SK-N-SH treated with all-trans-retinoic acid at 6 μM for 48 hours (cell line): ENCODE measurements at regions not wholly inside any gene's neighbourhood (a gene's known extent, or its start where the extent isn't known, plus 50 kb on each side); places are given as distances from the start of the nearest gene placed in this dataset.

ENCODE experiments used
- ATAC-seq: fragments of 200-7000 bp; cut with Tn5 transposase; 3 replicates; pipeline ENCODE4 v1.9.1; 2020; ENCODE audit warnings: mild to moderate bottlenecking, moderate library complexity
- ARNTL ChIP-seq: fragments of 450-650 bp; formaldehyde crosslinking; IDR thresholded peaks from 2 replicates; pipeline ENCODE4 v1.5.0; 2020; ENCODE audit warnings: low read depth, mild to moderate bottlenecking, moderate library complexity, borderline replicate concordance
- BACH2 ChIP-seq: fragments of 250-450 bp; sonication (Bioruptor Pico); IDR thresholded peaks from 2 replicates; pipeline ENCODE4 v1.9.0; 2021; ENCODE audit warnings: mild to moderate bottlenecking, borderline replicate concordance
- CREB5 ChIP-seq: fragments of 250-450 bp; sonication (Bioruptor Pico); IDR thresholded peaks from 2 replicates; pipeline ENCODE4 v1.5.1; 2020; ENCODE audit warnings: low read depth, mild to moderate bottlenecking, moderate library complexity
- CSDC2 ChIP-seq: fragments of 250-450 bp; sonication (Bioruptor Pico); IDR thresholded peaks from 2 replicates; pipeline ENCODE4 v1.5.0; 2020; ENCODE audit warnings: mild to moderate bottlenecking, moderate library complexity
- CSRNP3 ChIP-seq: fragments of 250-450 bp; sonication (Bioruptor Pico); IDR thresholded peaks from 2 replicates; pipeline ENCODE4 v1.5.1; 2021; ENCODE audit warnings: mild to moderate bottlenecking, moderate library complexity
- ESRRG ChIP-seq: fragments of 250-450 bp; sonication (Bioruptor Pico); IDR thresholded peaks from 2 replicates; pipeline ENCODE4 v1.6.1; 2021; ENCODE audit warnings: mild to moderate bottlenecking
- GLIS3 ChIP-seq: fragments of 250-450 bp; sonication (Bioruptor Pico); IDR thresholded peaks from 2 replicates; pipeline ENCODE4 v1.5.0; 2020; ENCODE audit warnings: mild to moderate bottlenecking, moderate library complexity
- ISL1 ChIP-seq: fragments of 250-450 bp; sonication (Bioruptor Pico); IDR thresholded peaks from 2 replicates; pipeline ENCODE4 v2.1.2; 2022; ENCODE audit warnings: mild to moderate bottlenecking, moderate library complexity
- OSR1 ChIP-seq: fragments of 250-450 bp; sonication (Bioruptor Pico); IDR thresholded peaks from 2 replicates; pipeline ENCODE4 v1.8.0; 2022; ENCODE audit warnings: moderate library complexity, mild to moderate bottlenecking, inconsistent platforms
- POU6F1 ChIP-seq: fragments of 250-450 bp; sonication (Bioruptor Pico); IDR thresholded peaks from 2 replicates; pipeline ENCODE4 v1.8.0; 2021; ENCODE audit warnings: low read depth, mild to moderate bottlenecking, moderate library complexity, borderline replicate concordance
- PPARA ChIP-seq: fragments of 250-450 bp; sonication (Bioruptor Pico); IDR thresholded peaks from 2 replicates; pipeline ENCODE4 v1.5.0; 2020; ENCODE audit warnings: mild to moderate bottlenecking, borderline replicate concordance
- RARB ChIP-seq: fragments of 250-450 bp; sonication (Bioruptor Pico); IDR thresholded peaks from 2 replicates; pipeline ENCODE4 v1.8.0; 2021; ENCODE audit warnings: mild to moderate bottlenecking, moderate library complexity
- SNAI2 ChIP-seq: fragments of 250-450 bp; sonication (Bioruptor Pico); IDR thresholded peaks from 2 replicates; pipeline ENCODE4 v1.5.0; 2020; ENCODE audit warnings: mild to moderate bottlenecking, moderate library complexity
- TOX ChIP-seq: fragments of 250-450 bp; sonication (Bioruptor Pico); IDR thresholded peaks from 2 replicates; pipeline ENCODE4 v1.8.0; 2021; ENCODE audit warnings: mild to moderate bottlenecking, moderate library complexity, borderline replicate concordance
- TSHZ2 ChIP-seq: fragments of 250-450 bp; sonication (Bioruptor Pico); IDR thresholded peaks from 2 replicates; pipeline ENCODE4 v1.5.0; 2020; ENCODE audit warnings: mild to moderate bottlenecking, moderate library complexity
- ZC3H10 ChIP-seq: fragments of 250-450 bp; sonication (Bioruptor Pico); IDR thresholded peaks from 2 replicates; pipeline ENCODE4 v1.5.1; 2021; ENCODE audit warnings: mild to moderate bottlenecking, moderate library complexity
- ZFP3 ChIP-seq: fragments of 250-450 bp; sonication (Bioruptor Pico); IDR thresholded peaks from 2 replicates; pipeline ENCODE4 v1.5.0; 2020; ENCODE audit warnings: mild to moderate bottlenecking, moderate library complexity
- ZFP30 ChIP-seq: fragments of 450-650 bp; formaldehyde crosslinking; IDR thresholded peaks from 2 replicates; pipeline ENCODE4 v1.5.0; 2022; ENCODE audit warnings: mild to moderate bottlenecking, moderate library complexity
- ZNF565 ChIP-seq: fragments of 450-650 bp; formaldehyde crosslinking; conservative IDR thresholded peaks from 2 replicates; pipeline ENCODE4 v1.5.0; 2020; ENCODE audit warnings: low read depth, mild to moderate bottlenecking, moderate library complexity
- ZNF70 ChIP-seq: fragments of 450-650 bp; formaldehyde crosslinking; IDR thresholded peaks from 2 replicates; pipeline ENCODE4 v1.5.0; 2020; ENCODE audit warnings: mild to moderate bottlenecking, moderate library complexity
- ZNF8 ChIP-seq: fragments of 450-650 bp; formaldehyde crosslinking; IDR thresholded peaks from 2 replicates; pipeline ENCODE4 v1.5.0; 2020; ENCODE audit warnings: mild to moderate bottlenecking, moderate library complexity

- TF ChIP-seq POU6F1 (CRISPR knock-in tag) (no peak), ARNTL (CRISPR knock-in tag) (no peak), ZNF70 (CRISPR knock-in tag) (no peak), ZNF565 (CRISPR knock-in tag) (no peak)
These were observed 488.0 kb downstream of the CBLN2 start (continued) for GRCh38 chr18:72056171-72056570.

GRCh38 chr18:72041313-72042032 is 502.7 kb downstream of the CBLN2 start:
- no peak for ATAC-seq
- TF ChIP-seq ZNF70 (CRISPR knock-in tag) (no peak), OSR1 (CRISPR knock-in tag) (no peak), BACH2 (CRISPR knock-in tag) (no peak), CREB5 (no peak), SNAI2 (CRISPR knock-in tag) (no peak), ESRRG (no peak), ZFP3 (CRISPR knock-in tag) (no peak), POU6F1 (CRISPR knock-in tag) (no peak), CSRNP3 (CRISPR knock-in tag) (no peak), CSDC2 (CRISPR knock-in tag) (no peak), TOX (CRISPR knock-in tag) (no peak), TSHZ2 (CRISPR knock-in tag) (no peak), ARNTL (CRISPR knock-in tag) (no peak), PPARA (CRISPR knock-in tag) (no peak), ZNF8 (no peak), ZC3H10 (CRISPR knock-in tag) (no peak), ZNF565 (CRISPR knock-in tag) (no peak), RARB (CRISPR knock-in tag) (no peak)
- TF ChIP-seq, all 23 proteins: peak for 0

- no peak for ATAC-seq
- TF ChIP-seq SNAI2 (CRISPR knock-in tag) (no peak), ZNF70 (CRISPR knock-in tag) (no peak), GLIS3 (CRISPR knock-in tag) (no peak), ISL1 (CRISPR knock-in tag) (no peak), ESRRG (no peak), ZFP3 (CRISPR knock-in tag) (no peak), ZNF8 (no peak), TOX (CRISPR knock-in tag) (no peak), TSHZ2 (CRISPR knock-in tag) (no peak), ARNTL (CRISPR knock-in tag) (no peak), PPARA (CRISPR knock-in tag) (no peak), POU6F1 (CRISPR knock-in tag) (no peak), BACH2 (CRISPR knock-in tag) (no peak), RARB (CRISPR knock-in tag) (no peak), ZNF565 (CRISPR knock-in tag) (no peak), ZFP30 (CRISPR knock-in tag) (no peak), ZC3H10 (CRISPR knock-in tag) (no peak)
These were observed 530.7 kb downstream of the CBLN2 start for GRCh38 chr18:72013427-72013850.
